Bronchial epithelial cell (primary cell): ENCODE measurements at regions not wholly inside any gene's neighbourhood (a gene's known extent, or its start where the extent isn't known, plus 50 kb on each side); places are given as distances from the start of the nearest gene placed in this dataset.

ENCODE experiments used
- DNase-seq: peaks from one replicate; pipeline ENCODE4 v3.0.0-alpha.2; 2010; ENCODE audit warnings: low read depth
- FAIRE-seq: peaks from 2 replicates; lab custom pipeline; 2011; peaks lifted over from hg19 to GRCh38; lab: Jason Lieb, UNC
- H3K27me3 ChIP-seq: 2 replicates; pipeline ENCODE4 v1.5.1; 2011; ENCODE audit warnings: low read length; ENCODE audit not compliant: control insufficient read depth, insufficient read depth
- H3K36me3 ChIP-seq: 2 replicates; pipeline ENCODE4 v1.5.1; 2011; ENCODE audit warnings: low read length; ENCODE audit not compliant: control insufficient read depth, insufficient read depth
- H3K4me3 ChIP-seq: 2 replicates; pipeline ENCODE4 v1.5.1; 2011; ENCODE audit warnings: mild to moderate bottlenecking, low read depth, low read length, control low read depth
- CTCF ChIP-seq: IDR thresholded peaks from 2 replicates; pipeline ENCODE4 v1.5.1; 2011; ENCODE audit warnings: mild to moderate bottlenecking, moderate library complexity, low read length, control low read depth, inconsistent platforms; ENCODE audit not compliant: insufficient read depth, severe bottlenecking

GRCh38 chr4:124044330-124044729 is 647.7 kb downstream of the SPRY1 start:
- Histone ChIP-seq H3K27me3 (no peaks in the 10 kb centered on the region), H3K36me3 (no peaks in the 10 kb centered on the region), H3K4me3 (no peak overlapping the region)
- DNase-seq (no peak), FAIRE-seq (no peak)
- TF ChIP-seq CTCF, result no peak

- FAIRE-seq, result no peak
- H3K4me3 ChIP-seq, result no peak overlapping the region
- H3K27me3 ChIP-seq, result no peaks in the 10 kb centered on the region
- TF ChIP-seq CTCF, result no peak
- DNase-seq, result no peak
- no peaks in the 10 kb centered on the region for H3K36me3 ChIP-seq
These were observed 648.3 kb downstream of the SPRY1 start for GRCh38 chr4:124044867-124045266.

GRCh38 chr4:124046190-124046589 is 649.6 kb downstream of the SPRY1 start:
- H3K27me3 ChIP-seq, result no peaks in the 10 kb centered on the region
- no peaks in the 10 kb centered on the region for H3K36me3 ChIP-seq
- no peak for DNase-seq
- FAIRE-seq, result no peak
- H3K4me3 ChIP-seq, result no peak overlapping the region
- no peak for TF ChIP-seq CTCF

GRCh38 chr4:124053872-124054538 is 657.4 kb downstream of the SPRY1 start:
- FAIRE-seq, result no peak
- no peak for DNase-seq
- no peak for TF ChIP-seq CTCF
- Histone ChIP-seq H3K27me3 (no peaks in the 10 kb centered on the region), H3K4me3 (no peak overlapping the region), H3K36me3 (no peaks in the 10 kb centered on the region)

- no peak for FAIRE-seq
These were observed 657.2 kb downstream of the ANKRD50 start for GRCh38 chr4:124055336-124055735.

More at GRCh38 chr4:124055336-124055735, 657.2 kb downstream of the ANKRD50 start:
- TF ChIP-seq CTCF, result no peak
- DNase-seq, result peak; percentile 8
- Histone ChIP-seq H3K27me3 (no peaks in the 10 kb centered on the region), H3K36me3 (no peaks in the 10 kb centered on the region), H3K4me3 (no peak overlapping the region)
